Osteocyte (in vitro differentiated cells): ENCODE measurements at regions not wholly inside any gene's neighbourhood (a gene's known extent, or its start where the extent isn't known, plus 50 kb on each side); places are given as distances from the start of the nearest gene placed in this dataset.

Experiments
- DNase-seq: peaks from one replicate; pipeline ENCODE4 v3.0.0; 2021; ENCODE audit warnings: mixed read lengths; ENCODE audit not compliant: unreplicated experiment; ENCODE audit errors: extremely low spot score
- H3K27ac Mint-ChIP-seq: one replicate; pipeline ENCODE4 v1.8.0; 2021; ENCODE audit warnings: mild to moderate bottlenecking, mixed read lengths; ENCODE audit not compliant: unreplicated experiment
- H3K27me3 Mint-ChIP-seq: one replicate; pipeline ENCODE4 v1.8.0; 2021; ENCODE audit warnings: mixed read lengths; ENCODE audit not compliant: unreplicated experiment
- H3K36me3 Mint-ChIP-seq: one replicate; pipeline ENCODE4 v1.8.0; 2021; ENCODE audit warnings: mixed read lengths; ENCODE audit not compliant: unreplicated experiment
- H3K4me1 Mint-ChIP-seq: one replicate; pipeline ENCODE4 v1.8.0; 2021; ENCODE audit warnings: mixed read lengths; ENCODE audit not compliant: unreplicated experiment
- H3K4me3 Mint-ChIP-seq: one replicate; pipeline ENCODE4 v1.8.0; 2021; ENCODE audit warnings: mild to moderate bottlenecking, moderate library complexity, mixed read lengths; ENCODE audit not compliant: unreplicated experiment
- H3K9me3 Mint-ChIP-seq: one replicate; pipeline ENCODE4 v1.8.0; 2021; ENCODE audit warnings: mixed read lengths; ENCODE audit not compliant: unreplicated experiment
- CTCF ChIP-seq: fragments of 200-600 bp; sonication (generic); IDR thresholded peaks from 2 replicates; pipeline ENCODE4 v1.5.0; 2021; ENCODE audit warnings: antibody characterized with exemption, mild to moderate bottlenecking, moderate library complexity

GRCh38 chr14:101017806-101018560 lies 114.5 kb upstream of the RTL1 start:
- Mint-ChIP-seq H3K27me3 (peaks cover 17% of the 10 kb centered on the region), H3K36me3 (no peaks in the 10 kb centered on the region), H3K27ac (no peak overlapping the region), H3K4me3 (no peak overlapping the region), H3K9me3 (peaks cover 5% of the 10 kb centered on the region), H3K4me1 (no peaks in the 10 kb centered on the region)
- no peak for TF ChIP-seq CTCF
- peak; percentile 8 for DNase-seq

- peaks cover 17% of the 10 kb centered on the region for H3K27me3 Mint-ChIP-seq
- H3K9me3 Mint-ChIP-seq = peaks cover 5% of the 10 kb centered on the region
- peak; percentile 69 for DNase-seq
- H3K36me3 Mint-ChIP-seq = no peaks in the 10 kb centered on the region
- H3K4me3 Mint-ChIP-seq = no peak overlapping the region
- H3K4me1 Mint-ChIP-seq = no peaks in the 10 kb centered on the region
- no peak overlapping the region for H3K27ac Mint-ChIP-seq
- no peak for TF ChIP-seq CTCF
Observed at GRCh38 chr14:101018561-101019290, 115.2 kb upstream of the RTL1 start.

GRCh38 chr14:101019541-101019940 lies 116.0 kb upstream of the RTL1 start:
- TF ChIP-seq CTCF = no peak
- peak; percentile 49 for DNase-seq
- H3K27ac Mint-ChIP-seq = no peak overlapping the region
- no peaks in the 10 kb centered on the region for H3K36me3 Mint-ChIP-seq
- peaks cover 5% of the 10 kb centered on the region for H3K9me3 Mint-ChIP-seq
- peaks cover 17% of the 10 kb centered on the region for H3K27me3 Mint-ChIP-seq
- H3K4me3 Mint-ChIP-seq = no peak overlapping the region
- H3K4me1 Mint-ChIP-seq = no peaks in the 10 kb centered on the region

DNA sequence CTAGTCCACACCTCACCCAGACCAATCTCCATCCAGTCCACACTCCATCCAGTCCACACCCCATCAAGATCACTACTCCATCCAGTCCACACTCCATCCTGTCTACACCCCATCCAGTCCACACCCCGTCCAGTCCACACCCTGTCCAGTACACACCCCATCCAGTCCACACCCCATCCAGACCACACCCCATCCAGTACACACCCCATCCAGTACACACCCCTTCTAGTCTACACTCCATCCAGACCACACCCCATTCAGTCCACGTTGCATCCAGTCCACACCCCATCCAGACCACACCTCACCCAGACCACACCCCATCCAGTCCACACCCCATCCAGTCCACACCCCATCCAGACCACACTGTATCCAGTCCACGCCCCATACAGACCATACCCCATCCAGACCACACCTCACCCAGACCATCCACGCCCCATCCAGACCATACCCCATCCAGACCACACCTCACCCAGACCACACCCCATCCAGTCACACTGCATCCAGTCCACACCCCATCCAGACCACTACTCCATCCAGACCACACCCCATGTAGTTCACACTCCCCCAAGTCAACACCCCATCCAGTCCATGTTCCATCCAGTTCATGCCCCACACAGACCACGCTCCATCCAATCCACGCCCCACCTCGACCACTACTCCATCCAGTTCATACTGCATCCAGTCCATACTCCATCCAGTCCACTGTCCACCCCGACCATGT lies 116.6 kb upstream of the RTL1 start:
- peaks cover 13% of the 10 kb centered on the region for H3K27me3 Mint-ChIP-seq
- H3K9me3 Mint-ChIP-seq = peaks cover 5% of the 10 kb centered on the region
- H3K27ac Mint-ChIP-seq = no peak overlapping the region
- no peaks in the 10 kb centered on the region for H3K36me3 Mint-ChIP-seq
- peak; percentile 62 for DNase-seq
- TF ChIP-seq CTCF = no peak
- no peak overlapping the region for H3K4me3 Mint-ChIP-seq
- H3K4me1 Mint-ChIP-seq = no peaks in the 10 kb centered on the region
